Naive thymus-derived CD8-positive, alpha-beta T cell (primary cell): ENCODE measurements at regions not wholly inside any gene's neighbourhood (a gene's known extent, or its start where the extent isn't known, plus 50 kb on each side); places are given as distances from the start of the nearest gene placed in this dataset.
A peak's percentile ranks its signal among the peaks of the same experiment; 100 is the strongest.

Source experiments
- ATAC-seq, 2 donors: fragments of 150-1000 bp; cut with Tn5 transposase in 1 of 2; sonication (Bioruptor Pico), chemical (Tn5 transposase) in 1 of 2; 1 replicate in 1 of 2; 2 replicates in 1 of 2; pipeline ENCODE4 v1.10.0; 2021; ENCODE audit warnings: mild to moderate bottlenecking in 2 of 2, moderate library complexity in 2 of 2
- POLR2A ChIA-PET: fragments of 350-600 bp; sonication (Branson Sonifier 250); formaldehyde crosslinking; loops from one replicate; lab custom pipeline; 2021; ENCODE audit warnings: antibody characterized with exemption; lab: Charles Lee
- DNase-seq, 10 donors: peaks; one replicate each; pipeline versions ENCODE4 v3.0.0 to v3.0.0-alpha.2; 2020 to 2022
- H3K27ac Mint-ChIP-seq, 10 donors: one replicate each; pipeline ENCODE4 v1.8.0; 2020 to 2022; ENCODE audit warnings: mild to moderate bottlenecking in 10 of 10, mixed read lengths in 10 of 10, moderate library complexity in 4 of 10, inconsistent platforms in 1 of 10
- H3K27me3 Mint-ChIP-seq, 5 donors: one replicate each; pipeline ENCODE4 v1.8.0; 2021 to 2022; ENCODE audit warnings: mixed read lengths in 5 of 5
- H3K36me3 Mint-ChIP-seq, 3 donors: one replicate each; pipeline ENCODE4 v1.8.0; 2020 to 2022; ENCODE audit warnings: mixed read lengths in 3 of 3, mild to moderate bottlenecking in 2 of 3, inconsistent platforms in 1 of 3
- H3K4me1 Mint-ChIP-seq, 4 donors: one replicate each; pipeline ENCODE4 v1.8.0; 2021 to 2022; ENCODE audit warnings: mixed read lengths in 4 of 4
- H3K4me3 Mint-ChIP-seq, 10 donors: one replicate each; pipeline ENCODE4 v1.8.0; 2020 to 2022; ENCODE audit warnings: mild to moderate bottlenecking in 10 of 10, mixed read lengths in 10 of 10, moderate library complexity in 6 of 10, inconsistent platforms in 1 of 10
- H3K9me3 Mint-ChIP-seq, 9 donors: one replicate each; pipeline ENCODE4 v1.8.0; 2020 to 2022; ENCODE audit warnings: mixed read lengths in 9 of 9, mild to moderate bottlenecking in 3 of 9, inconsistent platforms in 1 of 9, moderate library complexity in 1 of 9

DNA sequence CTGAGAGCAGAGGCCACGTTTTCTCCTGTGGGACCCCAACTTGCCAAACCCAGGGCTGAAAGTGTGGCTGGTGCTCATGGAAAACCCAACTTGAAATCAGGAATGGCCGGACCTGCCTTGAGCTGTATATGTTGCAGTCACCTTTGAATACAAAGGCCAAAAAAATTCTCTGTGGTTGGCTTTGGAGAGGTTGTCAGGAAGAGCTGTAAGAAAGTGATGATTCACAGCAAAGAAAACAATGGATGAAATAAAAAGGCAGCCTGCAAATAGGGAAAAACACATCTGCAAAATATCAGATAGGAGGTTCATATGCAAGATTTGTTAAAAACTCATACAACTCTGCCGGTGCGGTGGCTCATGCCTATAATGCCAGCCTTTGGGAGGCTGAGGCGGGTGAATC lies 715.8 kb downstream of the UQCRFS1 start:
- Mint-ChIP-seq H3K27ac (no peak overlapping the region), H3K4me3 (no peak overlapping the region), H3K4me1 (peaks cover 3 to 30% (median 18%) of the 10 kb centered on the region in 4 donors), H3K36me3 (no peaks in the 10 kb centered on the region), H3K27me3 (no peaks in the 10 kb centered on the region), H3K9me3 (peaks cover 0 to 6% (median 0%) of the 10 kb centered on the region in 9 donors)
- ATAC-seq (no peak), DNase-seq (no peak)
- POLR2A ChIA-PET = no interaction called here

DNA sequence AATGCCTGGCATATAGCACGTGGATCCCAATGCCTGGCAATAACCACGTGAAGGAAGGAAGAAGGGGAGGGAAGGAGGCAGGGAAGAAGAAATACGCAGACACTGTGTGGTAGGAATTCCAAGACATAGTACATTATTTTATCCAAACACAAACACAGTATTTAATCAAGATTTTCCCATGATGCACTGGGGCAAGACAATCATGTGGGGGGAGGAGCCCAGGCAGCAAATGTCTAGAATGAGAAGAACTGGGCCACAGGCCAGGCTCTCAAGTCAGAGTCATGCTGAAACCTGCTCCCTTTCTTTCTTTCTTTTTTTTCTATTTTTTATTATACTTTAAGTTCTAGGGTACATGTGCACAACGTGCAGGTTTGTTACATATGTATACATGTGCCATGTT lies 717.9 kb downstream of the UQCRFS1 start:
- H3K4me3 Mint-ChIP-seq = no peak overlapping the region
- no peaks in the 10 kb centered on the region for H3K36me3 Mint-ChIP-seq
- DNase-seq = no peak
- peaks cover 0 to 6% (median 0%) of the 10 kb centered on the region in 9 donors for H3K9me3 Mint-ChIP-seq
- no peak for ATAC-seq
- peaks cover 0 to 6% (median 3%) of the 10 kb centered on the region in 5 donors for H3K27me3 Mint-ChIP-seq
- H3K4me1 Mint-ChIP-seq = peaks cover 0 to 14% (median 2%) of the 10 kb centered on the region in 4 donors
- H3K27ac Mint-ChIP-seq = no peak overlapping the region
- POLR2A ChIA-PET = no interaction called here

DNA sequence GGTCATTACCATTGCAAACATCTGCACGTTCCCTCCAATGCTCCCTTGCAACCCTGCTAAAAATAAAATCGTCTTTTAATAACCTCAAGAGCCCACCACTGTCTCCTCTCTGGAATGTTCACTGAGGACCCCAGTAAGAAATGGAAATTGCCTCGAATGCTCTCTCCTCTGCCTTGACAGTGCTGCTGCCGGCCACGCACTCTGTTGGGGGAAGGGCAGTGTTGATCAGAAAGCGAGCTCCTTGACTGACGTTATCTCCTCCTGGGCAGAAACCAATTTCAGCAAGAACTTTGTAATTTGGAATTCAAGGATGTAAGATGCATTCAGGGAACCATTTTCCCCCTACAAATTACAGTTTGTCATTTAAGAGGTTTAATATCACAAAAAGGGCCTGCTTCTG lies 718.5 kb downstream of the UQCRFS1 start:
- no peak for ATAC-seq
- H3K9me3 Mint-ChIP-seq = peaks cover 0 to 6% (median 0%) of the 10 kb centered on the region in 9 donors
- no peak for DNase-seq
- H3K27me3 Mint-ChIP-seq = peaks cover 0 to 10% (median 4%) of the 10 kb centered on the region in 5 donors
- H3K27ac Mint-ChIP-seq = no peak overlapping the region
- H3K36me3 Mint-ChIP-seq = no peaks in the 10 kb centered on the region
- POLR2A ChIA-PET = no interaction called here
- H3K4me1 Mint-ChIP-seq = peaks cover 0 to 9% (median 0%) of the 10 kb centered on the region in 4 donors
- H3K4me3 Mint-ChIP-seq = no peak overlapping the region

DNA sequence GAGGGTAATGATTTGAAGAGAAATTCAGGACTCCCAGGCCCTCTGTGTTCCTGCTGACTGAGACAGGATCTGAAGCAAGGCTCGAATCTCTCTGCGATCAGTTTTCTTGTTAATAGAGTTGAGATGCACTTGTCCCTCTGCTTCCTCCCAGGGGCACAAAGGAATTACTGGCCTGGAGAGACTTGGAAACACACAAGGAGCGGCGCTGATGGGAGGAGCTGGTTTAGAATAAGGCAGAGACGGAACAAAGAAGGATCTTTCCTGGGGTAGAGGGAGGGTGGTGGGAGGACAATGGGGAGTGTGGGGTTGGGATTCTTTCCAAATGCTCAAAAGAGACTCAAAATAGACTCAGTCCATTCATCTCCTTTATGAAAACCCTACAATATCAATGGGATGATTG lies 719.1 kb downstream of the UQCRFS1 start:
- H3K4me3 Mint-ChIP-seq = no peak overlapping the region
- ATAC-seq = no peak

DNA sequence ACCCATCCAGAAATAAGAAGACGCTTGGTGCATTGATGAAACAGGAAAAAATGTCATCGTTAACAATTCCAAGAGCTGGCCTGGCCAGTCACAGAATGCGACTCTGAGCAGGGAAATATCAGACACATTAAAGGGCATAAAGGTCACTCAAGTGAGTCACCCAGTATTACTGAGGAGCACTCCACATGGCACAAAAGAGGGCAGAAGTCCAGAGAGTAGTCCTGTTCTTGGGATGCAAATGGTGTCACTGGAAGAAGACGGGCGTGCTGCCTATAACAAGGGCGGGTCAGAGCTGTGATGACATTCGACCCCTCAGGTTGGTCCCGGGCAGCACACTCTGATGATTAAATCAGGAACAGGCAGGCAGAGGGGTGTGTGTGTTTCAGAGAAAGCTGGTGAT lies 720.3 kb downstream of the UQCRFS1 start:
- H3K36me3 Mint-ChIP-seq = no peaks in the 10 kb centered on the region
- no peak for ATAC-seq
- DNase-seq = no peak
- H3K9me3 Mint-ChIP-seq = peaks cover 0 to 6% (median 0%) of the 10 kb centered on the region in 9 donors
- H3K4me3 Mint-ChIP-seq = no peak overlapping the region
- H3K4me1 Mint-ChIP-seq = peaks cover 0 to 7% (median 3%) of the 10 kb centered on the region in 4 donors
- POLR2A ChIA-PET = no interaction called here
- no peak overlapping the region for H3K27ac Mint-ChIP-seq
- H3K27me3 Mint-ChIP-seq = peaks cover 0 to 10% (median 4%) of the 10 kb centered on the region in 5 donors

More for the DNA sequence above, 719.1 kb downstream of the UQCRFS1 start:
- Mint-ChIP-seq H3K27ac (no peak overlapping the region), H3K27me3 (peaks cover 0 to 10% (median 4%) of the 10 kb centered on the region in 5 donors), H3K9me3 (peaks cover 0 to 6% (median 0%) of the 10 kb centered on the region in 9 donors), H3K4me1 (peaks cover 0 to 4% (median 0%) of the 10 kb centered on the region in 4 donors), H3K36me3 (no peaks in the 10 kb centered on the region)
- POLR2A ChIA-PET = no interaction called here
- DNase-seq = no peak

DNA sequence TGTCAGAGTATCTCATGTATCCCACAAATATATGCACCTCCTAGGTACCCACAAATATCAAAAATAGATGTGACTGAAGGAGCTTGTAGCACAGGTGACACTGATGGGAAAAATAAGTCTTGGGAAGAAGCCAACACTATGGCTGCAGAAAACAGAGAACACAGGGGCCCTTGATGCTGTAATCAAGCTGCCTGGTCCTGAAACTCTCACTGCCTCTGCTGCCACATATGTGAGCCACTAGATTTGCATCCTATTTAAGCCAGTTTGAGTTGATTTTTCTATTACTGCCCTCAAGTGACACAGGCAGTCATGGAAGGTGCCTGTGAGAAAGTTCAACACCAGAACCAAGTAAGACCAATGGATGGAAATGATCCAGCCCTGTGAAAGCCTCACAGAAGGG lies 720.8 kb downstream of the UQCRFS1 start:
- DNase-seq (no peak), ATAC-seq (no peak)
- H3K9me3 Mint-ChIP-seq = peaks cover 0 to 4% (median 0%) of the 10 kb centered on the region in 9 donors
- POLR2A ChIA-PET = no interaction called here
- no peak overlapping the region for H3K27ac Mint-ChIP-seq
- no peaks in the 10 kb centered on the region for H3K36me3 Mint-ChIP-seq
- peaks cover 0 to 10% (median 4%) of the 10 kb centered on the region in 5 donors for H3K27me3 Mint-ChIP-seq
- H3K4me3 Mint-ChIP-seq = no peak overlapping the region
- peaks cover 0 to 11% (median 4%) of the 10 kb centered on the region in 4 donors for H3K4me1 Mint-ChIP-seq

DNA sequence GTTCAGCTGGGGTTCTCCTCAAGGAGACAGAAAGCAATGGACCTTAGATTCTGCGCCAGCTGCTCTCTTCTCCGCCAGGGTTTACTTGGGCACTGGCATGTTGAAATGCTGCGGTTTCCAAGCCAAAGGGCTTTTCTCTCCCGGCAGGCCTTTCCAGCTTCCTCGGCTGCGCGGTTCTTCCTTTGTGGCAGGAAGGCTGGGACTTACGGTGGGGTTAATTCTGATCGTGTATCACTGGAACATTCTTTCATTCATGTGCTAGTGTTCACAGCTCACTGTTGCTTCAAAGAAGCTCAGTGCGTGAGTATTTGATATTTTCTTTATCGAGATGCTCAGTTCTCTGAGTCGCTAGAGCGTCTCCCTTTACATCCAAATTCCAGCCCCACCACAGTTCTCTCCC lies 723.2 kb downstream of the UQCRFS1 start:
- H3K27ac Mint-ChIP-seq = peak overlapping the region in 1 of 10 donors; percentile 50
- no peak for ATAC-seq
- no peaks in the 10 kb centered on the region for H3K36me3 Mint-ChIP-seq
- peaks cover 0 to 29% (median 7%) of the 10 kb centered on the region in 4 donors for H3K4me1 Mint-ChIP-seq
- peaks cover 0 to 2% (median 0%) of the 10 kb centered on the region in 9 donors for H3K9me3 Mint-ChIP-seq
- H3K27me3 Mint-ChIP-seq = peaks cover 0 to 10% (median 4%) of the 10 kb centered on the region in 5 donors
- H3K4me3 Mint-ChIP-seq = no peak overlapping the region
- POLR2A ChIA-PET = no interaction called here
- DNase-seq = no peak

DNA sequence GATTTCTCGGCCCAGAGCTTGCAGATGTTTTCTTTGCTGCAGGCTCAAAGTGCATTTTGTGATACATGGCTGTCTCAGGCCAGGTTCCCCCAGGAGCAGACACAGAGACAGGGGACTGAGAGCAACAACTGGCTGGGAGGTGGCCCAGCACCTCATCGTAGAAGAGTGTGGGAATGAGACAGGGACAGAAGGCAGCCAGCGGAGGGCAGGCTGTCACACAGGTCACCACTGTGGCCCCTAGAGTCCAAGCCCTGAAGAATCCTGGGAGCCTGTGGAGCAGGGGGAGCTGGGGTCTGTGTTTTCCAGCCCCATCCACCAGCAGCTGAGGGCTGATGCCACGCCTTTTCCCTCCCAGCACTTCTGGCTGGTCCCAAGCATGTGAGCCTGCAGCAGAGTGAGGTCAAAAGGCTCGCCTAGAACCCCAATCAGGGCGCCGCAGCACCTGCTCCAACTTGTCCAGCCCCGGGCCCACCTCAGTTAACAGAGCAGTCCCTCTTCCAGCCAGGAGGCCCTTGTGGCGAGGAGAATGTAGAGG lies 723.8 kb downstream of the UQCRFS1 start:
- peak overlapping the region in 1 of 10 donors; percentile 50 for H3K27ac Mint-ChIP-seq
- DNase-seq (no peak), ATAC-seq (no peak)
- H3K4me1 Mint-ChIP-seq = peaks cover 0 to 29% (median 7%) of the 10 kb centered on the region in 4 donors
- peaks cover 0 to 10% (median 4%) of the 10 kb centered on the region in 5 donors for H3K27me3 Mint-ChIP-seq
- H3K4me3 Mint-ChIP-seq = no peak overlapping the region
- peaks cover 0 to 2% (median 0%) of the 10 kb centered on the region in 9 donors for H3K9me3 Mint-ChIP-seq
- no peaks in the 10 kb centered on the region for H3K36me3 Mint-ChIP-seq
- POLR2A ChIA-PET = no interaction called here

DNA sequence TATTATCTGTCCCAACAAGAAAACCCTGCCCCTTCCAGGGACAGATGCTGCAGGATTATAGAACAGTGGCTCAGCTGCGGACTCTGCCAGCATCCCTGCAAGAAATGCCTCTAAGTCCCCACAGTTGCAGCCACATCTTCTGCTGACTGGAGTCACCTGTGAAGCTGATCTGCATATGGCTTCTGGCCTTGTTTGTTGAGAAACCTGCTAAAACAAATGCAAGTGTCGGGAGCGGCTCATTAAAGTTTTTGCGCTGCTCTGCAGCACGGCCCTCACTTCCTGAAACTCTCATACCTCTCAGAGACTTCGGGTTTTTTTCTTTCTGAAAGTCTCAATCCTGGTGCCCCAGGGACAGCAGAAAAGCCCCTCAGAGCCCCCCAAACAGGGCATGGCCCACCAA lies 725.0 kb downstream of the UQCRFS1 start:
- H3K4me1 Mint-ChIP-seq = peaks cover 0 to 33% (median 7%) of the 10 kb centered on the region in 4 donors
- no peak for DNase-seq
- no peak for ATAC-seq
- POLR2A ChIA-PET = no interaction called here
- peak overlapping the region in 1 of 10 donors; percentile 42 for H3K27ac Mint-ChIP-seq
- H3K9me3 Mint-ChIP-seq = peaks cover 0 to 2% (median 0%) of the 10 kb centered on the region in 9 donors
- no peaks in the 10 kb centered on the region for H3K36me3 Mint-ChIP-seq
- H3K4me3 Mint-ChIP-seq = no peak overlapping the region
- peaks cover 0 to 10% (median 4%) of the 10 kb centered on the region in 5 donors for H3K27me3 Mint-ChIP-seq

DNA sequence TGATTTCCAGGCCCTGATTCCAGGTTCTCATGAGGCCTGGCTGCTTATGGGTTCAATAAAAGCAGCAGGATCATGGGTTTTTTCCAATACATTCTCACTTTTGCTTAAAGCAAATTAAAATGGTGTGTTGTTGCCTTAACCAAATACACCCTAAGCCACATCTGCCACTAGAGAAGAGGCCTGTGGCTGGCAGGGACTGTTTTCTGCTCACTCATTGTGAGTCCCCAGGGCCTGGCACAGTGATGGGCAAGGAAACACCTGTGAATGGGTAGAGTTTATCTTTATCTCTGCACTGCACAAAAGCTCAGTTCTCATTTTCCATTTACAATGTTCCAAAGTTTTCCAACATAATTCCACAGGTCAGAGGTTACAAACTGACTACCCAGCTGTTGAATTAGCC lies 726.0 kb downstream of the UQCRFS1 start:
- DNase-seq (no peak), ATAC-seq (no peak)
- POLR2A ChIA-PET = no interaction called here
- Mint-ChIP-seq H3K9me3 (no peaks in the 10 kb centered on the region), H3K36me3 (no peaks in the 10 kb centered on the region), H3K4me3 (no peak overlapping the region), H3K4me1 (peaks cover 0 to 33% (median 7%) of the 10 kb centered on the region in 4 donors), H3K27me3 (peaks cover 0 to 10% (median 4%) of the 10 kb centered on the region in 5 donors), H3K27ac (peak overlapping the region in 1 of 10 donors; percentile 8)

DNA sequence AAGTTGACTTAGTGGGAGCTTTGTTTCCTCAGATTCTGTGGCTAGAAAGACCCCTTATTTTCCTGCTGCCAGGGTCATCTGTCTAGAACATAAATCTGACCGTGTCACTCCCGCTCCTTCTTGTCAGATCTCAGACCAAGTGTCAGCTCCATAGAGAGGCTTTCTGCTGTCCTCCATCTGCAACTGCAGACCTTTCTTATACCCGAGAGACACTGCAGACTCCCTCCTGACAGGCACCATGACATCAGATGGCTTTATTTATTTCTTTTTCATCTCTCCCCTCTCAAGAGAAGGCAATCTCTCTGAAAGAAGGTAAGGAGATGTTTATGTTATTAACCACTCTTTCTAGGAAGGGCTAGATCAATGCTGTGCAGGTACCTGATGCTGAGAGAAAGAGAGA lies 726.5 kb downstream of the UQCRFS1 start:
- ATAC-seq (no peak), DNase-seq (no peak)
- H3K36me3 Mint-ChIP-seq = no peaks in the 10 kb centered on the region
- H3K27me3 Mint-ChIP-seq = peaks cover 0 to 10% (median 3%) of the 10 kb centered on the region in 5 donors
- peaks cover 0 to 35% (median 7%) of the 10 kb centered on the region in 4 donors for H3K4me1 Mint-ChIP-seq
- peak overlapping the region in 3 of 10 donors; percentile 8 to 60 (median 37) for H3K27ac Mint-ChIP-seq
- no peaks in the 10 kb centered on the region for H3K9me3 Mint-ChIP-seq
- no peak overlapping the region for H3K4me3 Mint-ChIP-seq
- POLR2A ChIA-PET = no interaction called here

DNA sequence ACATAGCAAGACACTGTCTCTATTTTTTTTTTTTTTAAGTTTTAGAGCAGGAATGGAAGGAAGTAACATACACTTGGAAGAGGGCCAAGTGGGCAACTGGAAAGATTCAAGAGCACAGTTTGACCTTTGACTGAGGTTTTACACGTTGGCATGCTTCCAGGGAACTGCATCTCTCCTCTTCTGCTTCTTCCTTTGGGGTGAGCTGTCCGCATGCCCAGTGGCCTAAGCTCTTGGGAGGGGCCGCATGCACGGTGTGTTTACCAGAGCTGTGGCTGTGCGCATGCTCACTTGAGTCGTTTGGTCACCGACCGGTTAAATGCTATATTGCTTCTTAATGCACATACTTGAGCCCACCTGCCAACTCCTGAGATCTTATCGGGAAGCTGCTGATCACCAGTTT lies 727.7 kb downstream of the UQCRFS1 start:
- Mint-ChIP-seq H3K36me3 (no peaks in the 10 kb centered on the region), H3K27ac (no peak overlapping the region), H3K4me1 (peaks cover 0 to 42% (median 9%) of the 10 kb centered on the region in 4 donors), H3K27me3 (peaks cover 0 to 6% (median 0%) of the 10 kb centered on the region in 5 donors), H3K9me3 (no peaks in the 10 kb centered on the region), H3K4me3 (no peak overlapping the region)
- ATAC-seq = no peak
- POLR2A ChIA-PET = no interaction called here
- no peak for DNase-seq

DNA sequence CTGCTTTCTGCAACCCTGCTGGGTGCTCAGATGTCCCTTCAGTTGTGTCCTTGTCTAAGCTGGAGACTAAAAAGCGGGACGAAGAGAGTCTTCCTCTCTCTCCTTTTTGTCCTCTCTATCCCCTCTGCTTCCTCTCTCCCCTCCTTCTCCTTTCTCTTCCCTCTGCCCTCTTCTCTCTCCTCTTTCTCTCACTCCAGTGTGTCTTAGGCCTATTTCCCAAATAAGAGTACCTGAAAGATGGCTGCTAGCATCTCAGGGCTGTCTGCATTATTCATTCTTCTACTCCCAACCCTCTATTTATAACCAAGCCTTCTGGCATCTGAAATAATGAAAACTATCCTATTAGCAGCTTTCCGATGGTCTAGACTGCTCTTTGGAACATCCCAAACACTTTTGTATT lies 729.8 kb downstream of the UQCRFS1 start:
- ATAC-seq (no peak), DNase-seq (no peak)
- H3K36me3 Mint-ChIP-seq = no peaks in the 10 kb centered on the region
- no peak overlapping the region for H3K27ac Mint-ChIP-seq
- POLR2A ChIA-PET = no interaction called here
- peaks cover 0 to 40% (median 9%) of the 10 kb centered on the region in 4 donors for H3K4me1 Mint-ChIP-seq
- H3K27me3 Mint-ChIP-seq = no peaks in the 10 kb centered on the region
- no peak overlapping the region for H3K4me3 Mint-ChIP-seq
- no peaks in the 10 kb centered on the region for H3K9me3 Mint-ChIP-seq

DNA sequence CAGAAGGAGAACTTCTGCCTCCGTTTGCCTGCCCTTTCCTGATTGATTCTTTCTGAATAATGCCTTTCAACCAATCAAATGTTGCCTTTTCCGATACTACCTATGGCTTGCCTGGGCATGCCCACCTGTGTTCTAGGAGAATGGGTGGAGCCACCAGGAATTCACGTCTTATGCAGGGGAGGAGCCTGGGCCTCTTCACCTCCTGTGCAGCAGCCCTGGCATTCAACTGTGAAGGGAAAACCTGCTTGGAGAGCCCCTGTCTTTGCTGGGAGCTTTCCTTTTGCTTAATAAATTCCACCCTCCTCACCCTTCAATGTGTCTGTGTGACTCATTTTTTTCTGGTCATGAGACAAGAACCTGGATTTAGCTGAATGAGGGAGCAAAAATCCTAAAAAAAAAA lies 730.7 kb downstream of the UQCRFS1 start:
- Mint-ChIP-seq H3K27me3 (no peaks in the 10 kb centered on the region), H3K4me3 (no peak overlapping the region), H3K36me3 (no peaks in the 10 kb centered on the region), H3K9me3 (no peaks in the 10 kb centered on the region), H3K4me1 (peaks cover 0 to 31% (median 6%) of the 10 kb centered on the region in 4 donors), H3K27ac (no peak overlapping the region)
- ATAC-seq = no peak
- POLR2A ChIA-PET = no interaction called here
- no peak for DNase-seq
